ENCODE measurements at regions not wholly inside any gene's neighbourhood (a gene's known extent, or its start where the extent isn't known, plus 50 kb on each side); places are given as distances from the start of the nearest gene placed in this dataset.

DNA sequence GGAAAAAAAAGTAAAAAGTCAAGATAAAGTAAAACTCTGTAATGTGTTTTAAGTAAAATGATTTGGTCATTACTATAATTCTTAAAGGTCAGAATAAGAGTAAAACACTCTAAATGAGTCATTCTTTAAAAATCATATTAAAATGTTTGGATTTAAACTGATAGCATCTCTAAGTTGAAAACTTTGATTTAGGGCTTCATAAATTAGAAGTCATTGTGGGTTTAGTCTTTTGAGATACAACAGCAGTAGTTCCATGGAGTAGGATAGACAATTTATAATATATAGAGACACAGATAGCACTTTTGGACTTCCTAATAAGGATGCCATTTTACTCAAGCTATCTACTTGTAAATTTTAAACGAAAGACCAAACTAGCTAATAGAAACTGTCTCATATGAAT is 77.1 kb upstream of the PABPC4L start:
- Histone ChIP-seq H3K4me3 (ENCODE audit: low read depth, low read length) (no peak overlapping the region), H3K36me3 (ENCODE audit: control insufficient read depth, insufficient read depth, low read length) (no peaks in the 10 kb centered on the region), H3K27me3 (ENCODE audit: control insufficient read depth, insufficient read depth, low read length) (no peaks in the 10 kb centered on the region)
- no peak for DNase-seq (ENCODE audit: low read depth)
- TF ChIP-seq, protein P1, sequence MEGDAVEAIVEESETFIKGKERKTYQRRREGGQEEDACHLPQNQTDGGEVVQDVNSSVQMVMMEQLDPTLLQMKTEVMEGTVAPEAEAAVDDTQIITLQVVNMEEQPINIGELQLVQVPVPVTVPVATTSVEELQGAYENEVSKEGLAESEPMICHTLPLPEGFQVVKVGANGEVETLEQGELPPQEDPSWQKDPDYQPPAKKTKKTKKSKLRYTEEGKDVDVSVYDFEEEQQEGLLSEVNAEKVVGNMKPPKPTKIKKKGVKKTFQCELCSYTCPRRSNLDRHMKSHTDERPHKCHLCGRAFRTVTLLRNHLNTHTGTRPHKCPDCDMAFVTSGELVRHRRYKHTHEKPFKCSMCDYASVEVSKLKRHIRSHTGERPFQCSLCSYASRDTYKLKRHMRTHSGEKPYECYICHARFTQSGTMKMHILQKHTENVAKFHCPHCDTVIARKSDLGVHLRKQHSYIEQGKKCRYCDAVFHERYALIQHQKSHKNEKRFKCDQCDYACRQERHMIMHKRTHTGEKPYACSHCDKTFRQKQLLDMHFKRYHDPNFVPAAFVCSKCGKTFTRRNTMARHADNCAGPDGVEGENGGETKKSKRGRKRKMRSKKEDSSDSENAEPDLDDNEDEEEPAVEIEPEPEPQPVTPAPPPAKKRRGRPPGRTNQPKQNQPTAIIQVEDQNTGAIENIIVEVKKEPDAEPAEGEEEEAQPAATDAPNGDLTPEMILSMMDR (IDR thresholded peaks at IDR 0.05; ENCODE audit: insufficient read depth, low read length, poor library complexity, severe bottlenecking) = no peak

DNA sequence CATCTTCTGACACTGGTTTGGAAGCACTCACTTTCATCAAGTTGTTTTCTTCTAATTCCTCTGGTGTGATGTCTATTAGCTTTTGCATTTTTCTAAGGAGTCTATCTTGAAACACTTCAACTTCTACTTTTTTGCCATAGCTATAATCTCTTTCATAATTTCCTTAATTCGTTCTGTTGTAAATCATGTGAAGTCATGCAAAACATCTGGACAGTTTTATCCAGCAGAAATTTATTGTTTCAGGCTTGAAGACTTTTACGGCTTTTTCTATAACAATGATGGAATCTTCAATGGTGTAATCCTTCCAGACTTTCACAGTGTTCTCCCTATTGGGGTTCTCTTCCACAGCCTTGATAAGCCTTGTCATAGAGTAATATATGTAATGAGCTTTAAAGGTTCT is 74.9 kb upstream of the PABPC4L start:
- Histone ChIP-seq H3K36me3 (ENCODE audit: control insufficient read depth, insufficient read depth, low read length) (no peaks in the 10 kb centered on the region), H3K4me3 (ENCODE audit: low read depth, low read length) (no peak overlapping the region), H3K27me3 (ENCODE audit: control insufficient read depth, insufficient read depth, low read length) (no peaks in the 10 kb centered on the region)
- TF ChIP-seq, protein P1 (IDR thresholded peaks at IDR 0.05; ENCODE audit: insufficient read depth, low read length, poor library complexity, severe bottlenecking) = no peak
- DNase-seq (ENCODE audit: low read depth) = no peak

DNA sequence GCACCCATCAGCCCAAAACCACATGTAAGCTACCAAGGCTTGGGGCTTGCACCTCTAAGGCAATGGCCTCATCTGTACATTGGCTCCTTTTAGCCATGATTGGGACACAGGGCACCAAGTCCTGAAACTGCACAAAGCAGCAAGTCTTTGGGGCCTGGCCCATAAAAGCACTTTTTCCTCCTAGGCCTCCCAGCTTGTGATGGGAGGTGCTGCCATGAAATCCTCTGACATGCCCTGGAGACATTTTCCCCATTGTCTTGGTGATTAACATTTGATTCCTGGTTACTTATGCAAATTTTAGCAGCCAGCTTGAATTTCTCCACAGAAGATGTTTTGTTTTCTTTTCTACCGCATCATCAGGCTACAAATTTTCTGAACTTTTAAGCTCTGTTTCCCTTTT is 58.5 kb upstream of the PABPC4L start:
- TF ChIP-seq, protein P1 (IDR thresholded peaks at IDR 0.05; ENCODE audit: insufficient read depth, low read length, poor library complexity, severe bottlenecking) = no peak
- Histone ChIP-seq H3K27me3 (ENCODE audit: control insufficient read depth, insufficient read depth, low read length) (no peaks in the 10 kb centered on the region), H3K36me3 (ENCODE audit: control insufficient read depth, insufficient read depth, low read length) (no peaks in the 10 kb centered on the region), H3K4me3 (ENCODE audit: low read depth, low read length) (no peak overlapping the region)
- DNase-seq (ENCODE audit: low read depth) = no peak

All from kidney epithelial cell (primary cell).